Adrenal gland (tissue), 5 donors: ENCODE measurements at regions not wholly inside any gene's neighbourhood (a gene's known extent, or its start where the extent isn't known, plus 50 kb on each side); places are given as distances from the start of the nearest gene placed in this dataset.

ENCODE experiments used
- POLR2A ChIP-seq, 2 donors: fragments of 450-650 bp; IDR thresholded peaks; one replicate each; pipeline ENCODE4 v1.6.1; 2017; ENCODE audit warnings: antibody characterized with exemption in 2 of 2, mild to moderate bottlenecking in 2 of 2, moderate library complexity in 1 of 2
- TF ChIP-seq, protein P1 (sequence below), 6 experiments: fragments of 450-650 bp in 4 of 6; fragments of 200-600 bp in 2 of 6; sonication (generic) in 1 of 6; IDR thresholded peaks; 1 replicate in 5 of 6; 2 replicates in 1 of 6; pipeline versions ENCODE4 v1.5.1 to v1.8.0; 2016 to 2021; ENCODE audit warnings: antibody characterized with exemption in 6 of 6, mild to moderate bottlenecking in 2 of 6, moderate library complexity in 1 of 6
- donor health status: DM: no; HTN: no; CAD: no.

- TF ChIP-seq POLR2A (IDR thresholded peaks at IDR 0.05): no peak
- TF ChIP-seq, protein P1, sequence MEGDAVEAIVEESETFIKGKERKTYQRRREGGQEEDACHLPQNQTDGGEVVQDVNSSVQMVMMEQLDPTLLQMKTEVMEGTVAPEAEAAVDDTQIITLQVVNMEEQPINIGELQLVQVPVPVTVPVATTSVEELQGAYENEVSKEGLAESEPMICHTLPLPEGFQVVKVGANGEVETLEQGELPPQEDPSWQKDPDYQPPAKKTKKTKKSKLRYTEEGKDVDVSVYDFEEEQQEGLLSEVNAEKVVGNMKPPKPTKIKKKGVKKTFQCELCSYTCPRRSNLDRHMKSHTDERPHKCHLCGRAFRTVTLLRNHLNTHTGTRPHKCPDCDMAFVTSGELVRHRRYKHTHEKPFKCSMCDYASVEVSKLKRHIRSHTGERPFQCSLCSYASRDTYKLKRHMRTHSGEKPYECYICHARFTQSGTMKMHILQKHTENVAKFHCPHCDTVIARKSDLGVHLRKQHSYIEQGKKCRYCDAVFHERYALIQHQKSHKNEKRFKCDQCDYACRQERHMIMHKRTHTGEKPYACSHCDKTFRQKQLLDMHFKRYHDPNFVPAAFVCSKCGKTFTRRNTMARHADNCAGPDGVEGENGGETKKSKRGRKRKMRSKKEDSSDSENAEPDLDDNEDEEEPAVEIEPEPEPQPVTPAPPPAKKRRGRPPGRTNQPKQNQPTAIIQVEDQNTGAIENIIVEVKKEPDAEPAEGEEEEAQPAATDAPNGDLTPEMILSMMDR (IDR thresholded peaks at IDR 0.05): no peak
These were observed 764.1 kb downstream of the TDRD15 start for GRCh38 chr2:21887881-21888280.
